PC-3 (cell line): ENCODE measurements at regions not wholly inside any gene's neighbourhood (a gene's known extent, or its start where the extent isn't known, plus 50 kb on each side); places are given as distances from the start of the nearest gene placed in this dataset.
"Not testable (repeated sequence)": the region's sequence is repeated elsewhere in the genome, so short reads cannot be mapped to it uniquely, and the experiment has no call there.

ENCODE experiments used
- ATAC-seq: fragments of 200-7000 bp; cut with Tn5 transposase; 2 replicates; pipeline ENCODE4 v1.9.1; 2020; ENCODE audit warnings: mild to moderate bottlenecking, moderate library complexity
- BruUV-seq: library from RNA; stranded (reverse); fragments of 400-500 nt; replicated peaks from 2 replicates; lab custom pipeline; 2021; lab: Mats Ljungman, UMichigan
- CTCF ChIA-PET: fragments of 300-600 bp; sonication (Branson Sonifier 250); formaldehyde crosslinking; loops from one replicate; lab custom pipeline; 2022; ENCODE audit warnings: antibody characterized with exemption; lab: Charles Lee
- POLR2A ChIA-PET: fragments of 300-600 bp; sonication (Branson Sonifier 250); formaldehyde crosslinking; loops from one replicate; lab custom pipeline; 2022; ENCODE audit warnings: antibody characterized with exemption; ENCODE audit not compliant: unreplicated experiment; lab: Charles Lee
- DNase-seq: peaks from one replicate; pipeline ENCODE4 v3.0.0-alpha.2; 2015
- H2AFZ ChIP-seq: fragments of 300-600 bp; sonication (generic); 2 replicates; pipeline ENCODE4 v1.6.0; 2016; ENCODE audit warnings: antibody characterized with exemption, low read length
- H3F3A ChIP-seq: fragments of 300-600 bp; sonication (generic); one replicate; pipeline ENCODE4 v1.6.0; 2017; ENCODE audit warnings: antibody characterized with exemption, low read length, control low read depth, mild to moderate bottlenecking; ENCODE audit not compliant: unreplicated experiment
- H3K27ac ChIP-seq: fragments of 300-600 bp; sonication (generic); 2 replicates; pipeline ENCODE4 v1.5.1; 2016; ENCODE audit warnings: mild to moderate bottlenecking, low read length
- H3K27me3 ChIP-seq: fragments of 300-600 bp; sonication (generic); 2 replicates; pipeline ENCODE4 v1.6.1; 2016; ENCODE audit warnings: low read length, mixed read lengths
- H3K36me3 ChIP-seq: fragments of 300-600 bp; sonication (generic); 2 replicates; pipeline ENCODE4 v1.6.1; 2016; ENCODE audit warnings: low read depth, mixed run types, low read length, mixed read lengths
- H3K4me1 ChIP-seq: fragments of 300-600 bp; sonication (generic); 2 replicates; pipeline ENCODE4 v1.5.1; 2016; ENCODE audit warnings: low read length; ENCODE audit not compliant: insufficient read depth
- H3K4me2 ChIP-seq: fragments of 300-600 bp; sonication (generic); 2 replicates; pipeline ENCODE4 v1.6.0; 2016; ENCODE audit warnings: low read length
- H3K4me3 ChIP-seq: fragments of 300-600 bp; sonication (generic); 2 replicates; pipeline ENCODE4 v1.5.1; 2016; ENCODE audit warnings: mild to moderate bottlenecking, low read length, mixed read lengths
- H3K79me2 ChIP-seq: fragments of 300-600 bp; sonication (generic); 2 replicates; pipeline ENCODE4 v1.6.1; 2017; ENCODE audit warnings: low read length, mixed read lengths
- H3K9ac ChIP-seq: fragments of 300-600 bp; sonication (generic); 2 replicates; pipeline ENCODE4 v1.6.0; 2016; ENCODE audit warnings: mild to moderate bottlenecking, low read length
- H3K9me2 ChIP-seq: fragments of 300-600 bp; sonication (generic); replicated peaks from 2 replicates; pipeline ENCODE4 v1.6.1; 2016; ENCODE audit warnings: mixed run types, low read length, mixed read lengths
- H3K9me3 ChIP-seq: fragments of 300-600 bp; sonication (generic); 2 replicates; pipeline ENCODE4 v1.6.1; 2016; ENCODE audit warnings: low read length, mixed read lengths
- H4K20me1 ChIP-seq: fragments of 300-600 bp; sonication (generic); 2 replicates; pipeline ENCODE4 v1.6.1; 2016; ENCODE audit warnings: low read length, mixed read lengths
- CTCF ChIP-seq: fragments of 300-600 bp; sonication (generic); conservative IDR thresholded peaks from 2 replicates; pipeline ENCODE4 v1.5.1; 2017; ENCODE audit warnings: antibody characterized with exemption, low read depth, mild to moderate bottlenecking, low read length
- EZH2 ChIP-seq: fragments of 300-600 bp; sonication (generic); IDR thresholded peaks from one replicate; pipeline ENCODE4 v1.6.1; 2017; ENCODE audit warnings: antibody characterized with exemption, mild to moderate bottlenecking, low read length; ENCODE audit not compliant: unreplicated experiment
- EZH2phosphoT487 ChIP-seq: fragments of 300-600 bp; sonication (generic); IDR thresholded peaks from 2 replicates; pipeline ENCODE4 v1.6.1; 2018; ENCODE audit warnings: mild to moderate bottlenecking, antibody characterized with exemption, low read length, borderline replicate concordance
- intact Hi-C: fragments of 100-400 bp; cut with micrococcal nuclease; formaldehyde crosslinking; loops from 2 replicates; pipeline ENCODE4 v1.9.0; 2023

GRCh38 chr11:19614370-19614940 lies 98.2 kb upstream of the NAV2 start:
- no peak overlapping the region for H3K27ac ChIP-seq
- ATAC-seq (no peak), DNase-seq (no peak)
- H3K9me3 ChIP-seq = no peaks in the 10 kb centered on the region
- H3K9ac ChIP-seq = no peak overlapping the region
- no peaks in the 10 kb centered on the region for H3K36me3 ChIP-seq
- H4K20me1 ChIP-seq = no peaks in the 10 kb centered on the region
- H3K4me2 ChIP-seq = no peak overlapping the region
- no peaks in the 10 kb centered on the region for H3K79me2 ChIP-seq
- no peaks in the 10 kb centered on the region for H3K9me2 ChIP-seq
- ChIA-PET CTCF (no interaction called here), POLR2A (no interaction called here)
- no peak overlapping the region for H3K4me3 ChIP-seq
- no peaks in the 10 kb centered on the region for H3K4me1 ChIP-seq
- H2AFZ ChIP-seq = no peak overlapping the region
- intact Hi-C loops = no loop called here
- H3F3A ChIP-seq = no peaks in the 10 kb centered on the region
- TF ChIP-seq EZH2phosphoT487 (no peak), CTCF (no peak), EZH2 (no peak)
- no peaks in the 10 kb centered on the region for H3K27me3 ChIP-seq
- no TSS peak for BruUV-seq

- H3K9ac ChIP-seq, DNase-seq, intact Hi-C loops, H4K20me1 ChIP-seq, H3K27ac ChIP-seq, H3K4me1 ChIP-seq, H3K27me3 ChIP-seq, H3K9me3 ChIP-seq, ATAC-seq, H3K9me2 ChIP-seq, CTCF ChIA-PET, BruUV-seq, H3F3A ChIP-seq, H2AFZ ChIP-seq, H3K4me3 ChIP-seq, H3K36me3 ChIP-seq, POLR2A ChIA-PET, H3K79me2 ChIP-seq, H3K4me2 ChIP-seq: not testable (repeated sequence)
Measured at GRCh38 chr11:19612025-19612424, 100.6 kb upstream of the NAV2 start.

- Histone ChIP-seq H3K36me3 (no peaks in the 10 kb centered on the region), H3K9ac (no peak overlapping the region), H3K4me2 (no peak overlapping the region), H3K27ac (no peak overlapping the region), H3K79me2 (no peaks in the 10 kb centered on the region), H3K9me2 (no peaks in the 10 kb centered on the region), H3K27me3 (no peaks in the 10 kb centered on the region), H2AFZ (no peak overlapping the region), H3K4me1 (no peaks in the 10 kb centered on the region), H4K20me1 (no peaks in the 10 kb centered on the region), H3F3A (no peaks in the 10 kb centered on the region), H3K9me3 (no peaks in the 10 kb centered on the region), H3K4me3 (no peak overlapping the region)
- ATAC-seq (no peak), DNase-seq (no peak)
- ChIA-PET POLR2A (no interaction called here), CTCF (no interaction called here)
- no TSS peak for BruUV-seq
- TF ChIP-seq EZH2 (no peak), EZH2phosphoT487 (no peak), CTCF (no peak)
- intact Hi-C loops = no loop called here
Measured at GRCh38 chr11:19607656-19608360, 104.8 kb upstream of the NAV2 start.
